Activated CD8-positive, alpha-beta memory T cell treated with anti-CD3 and anti-CD28 coated beads, Interleukin-2, amount 10 ng/mL, durations not matched to agents 7 days and 5 days (primary cell): ENCODE measurements at regions not wholly inside any gene's neighbourhood (a gene's known extent, or its start where the extent isn't known, plus 50 kb on each side); places are given as distances from the start of the nearest gene placed in this dataset.

Experiments
- ATAC-seq: fragments of 150-1000 bp; cut with Tn5 transposase; one replicate; pipeline ENCODE4 v1.10.0; 2021; ENCODE audit warnings: moderate library complexity
- CTCF ChIA-PET: fragments of 350-600 bp; sonication (Branson Sonifier 250); formaldehyde crosslinking; loops from one replicate; lab custom pipeline; 2021; ENCODE audit warnings: antibody characterized with exemption; lab: Charles Lee
- DNase-seq: peaks from one replicate; pipeline ENCODE4 v3.0.0-alpha.2; 2020
- H3K27ac Mint-ChIP-seq: one replicate; pipeline ENCODE4 v1.8.0; 2021; ENCODE audit warnings: mild to moderate bottlenecking, mixed read lengths
- H3K27me3 Mint-ChIP-seq: one replicate; pipeline ENCODE4 v1.8.0; 2021; ENCODE audit warnings: mixed read lengths
- H3K36me3 Mint-ChIP-seq: one replicate; pipeline ENCODE4 v1.8.0; 2021; ENCODE audit warnings: mild to moderate bottlenecking, mixed read lengths
- H3K4me1 Mint-ChIP-seq: one replicate; pipeline ENCODE4 v1.8.0; 2021; ENCODE audit warnings: mixed read lengths
- H3K4me3 Mint-ChIP-seq: one replicate; pipeline ENCODE4 v1.8.0; 2021; ENCODE audit warnings: mild to moderate bottlenecking, moderate library complexity, mixed read lengths
- H3K9me3 Mint-ChIP-seq: one replicate; pipeline ENCODE4 v1.8.0; 2022; ENCODE audit warnings: low read depth, mixed read lengths

DNA sequence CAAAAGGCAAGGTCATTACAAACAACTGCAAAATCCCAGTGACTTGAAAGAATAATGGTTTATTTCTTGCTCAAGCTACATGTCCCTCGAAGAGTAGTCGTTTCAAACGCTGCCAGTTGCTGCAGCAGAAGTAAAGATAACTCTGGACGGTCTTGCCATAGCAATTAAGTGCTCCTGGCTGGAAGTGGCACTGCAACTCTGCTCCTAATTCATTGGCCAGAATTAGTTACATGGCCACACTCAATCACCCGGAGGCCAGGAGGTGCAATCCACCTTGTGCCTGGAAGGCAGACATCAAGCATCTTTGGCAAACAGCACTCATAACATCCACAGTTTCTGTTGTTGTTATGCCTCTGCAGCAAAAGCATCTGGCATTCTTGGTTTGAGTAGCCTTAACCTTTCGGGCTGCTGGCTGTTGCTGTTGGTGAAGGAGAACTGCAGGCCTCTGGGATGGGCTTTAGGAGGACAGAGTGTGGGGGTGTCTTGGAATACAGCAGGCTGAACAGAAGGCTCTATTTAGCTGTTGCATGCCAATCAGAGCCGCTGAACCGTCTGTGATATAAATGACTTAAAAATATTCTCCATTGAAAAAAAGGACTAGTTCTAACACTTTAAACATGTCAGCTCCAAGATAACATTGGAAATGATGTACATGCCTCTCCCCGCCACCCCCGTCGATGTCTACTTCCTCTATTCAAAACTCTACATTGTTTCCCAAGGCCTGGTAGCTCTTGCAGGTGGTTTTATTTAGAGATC is 123.5 kb upstream of the DYRK2 start:
- Mint-ChIP-seq H3K36me3 (no peaks in the 10 kb centered on the region), H3K27me3 (no peaks in the 10 kb centered on the region), H3K4me1 (no peaks in the 10 kb centered on the region), H3K27ac (no peak overlapping the region), H3K9me3 (no peaks in the 10 kb centered on the region), H3K4me3 (no peak overlapping the region)
- no peak for ATAC-seq
- no peak for DNase-seq
- CTCF ChIA-PET = interaction anchor here (1.4 kb wide), 1 partner anchor 11 kb away, joined by 3 read pairs; no protein-coding TSS in a partner anchor

DNA sequence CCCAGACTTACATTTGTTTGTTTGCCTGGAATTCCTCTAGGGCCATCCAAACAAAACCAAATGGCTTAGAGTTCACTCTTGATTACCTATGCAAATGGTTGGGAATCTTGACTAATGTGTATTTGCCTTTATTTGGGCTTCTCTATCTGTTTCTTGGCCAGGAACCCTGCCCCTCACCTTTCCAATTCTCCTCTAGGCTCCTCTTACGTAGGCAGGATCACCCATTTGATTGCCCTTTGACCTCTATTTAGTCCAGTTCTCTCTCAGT is 123.0 kb upstream of the DYRK2 start:
- no peaks in the 10 kb centered on the region for H3K4me1 Mint-ChIP-seq

DNA sequence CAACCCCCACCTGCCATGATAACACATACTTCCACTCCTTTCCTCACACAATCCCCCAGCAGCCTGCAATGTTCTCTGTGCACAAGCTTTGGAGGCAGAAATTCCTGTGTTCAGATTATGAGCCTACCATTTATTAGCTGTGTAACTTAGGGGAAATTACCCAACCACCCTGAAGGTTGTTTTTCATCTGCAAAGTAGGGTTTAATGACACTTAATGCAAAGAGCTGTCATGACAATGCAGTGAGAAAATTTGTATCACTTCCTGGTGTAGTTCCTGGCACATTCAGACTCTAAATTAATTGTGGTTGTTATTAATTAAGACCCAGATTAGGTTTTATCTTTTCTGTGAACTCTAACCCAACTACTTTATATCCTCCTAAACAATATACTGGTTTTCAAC is 122.4 kb upstream of the DYRK2 start:
- ATAC-seq (no peak), DNase-seq (no peak)
- Mint-ChIP-seq H3K4me3 (no peak overlapping the region), H3K27me3 (no peaks in the 10 kb centered on the region), H3K27ac (no peak overlapping the region), H3K36me3 (no peaks in the 10 kb centered on the region), H3K9me3 (no peaks in the 10 kb centered on the region), H3K4me1 (no peaks in the 10 kb centered on the region)
- CTCF ChIA-PET = no interaction called here

More for the DNA sequence above, 123.0 kb upstream of the DYRK2 start:
- CTCF ChIA-PET = interaction anchor here (1.4 kb wide), 1 partner anchor 11 kb away, joined by 3 read pairs; no protein-coding TSS in a partner anchor
- DNase-seq (no peak), ATAC-seq (no peak)
- Mint-ChIP-seq H3K36me3 (no peaks in the 10 kb centered on the region), H3K9me3 (no peaks in the 10 kb centered on the region), H3K4me3 (no peak overlapping the region), H3K27me3 (no peaks in the 10 kb centered on the region), H3K27ac (no peak overlapping the region)

DNA sequence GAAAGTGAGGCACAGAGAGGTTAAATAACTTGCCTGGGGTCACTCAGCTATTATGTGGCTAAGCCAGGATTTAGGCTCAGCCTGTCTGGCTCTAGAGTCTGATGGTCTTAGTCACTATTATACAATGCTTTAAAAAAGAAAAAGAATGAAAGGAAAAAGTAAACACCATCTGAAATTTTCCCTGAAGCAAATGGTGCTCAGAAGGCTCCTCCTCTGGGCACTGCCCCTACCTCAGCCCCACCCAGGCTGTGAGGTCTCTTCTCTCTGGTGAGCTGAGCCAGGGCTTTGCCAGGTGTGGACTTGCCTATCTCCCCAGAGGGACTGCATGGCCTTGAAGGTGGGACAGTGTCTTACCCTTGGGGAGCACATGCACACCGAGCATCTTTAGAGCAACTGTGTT is 117.5 kb upstream of the DYRK2 start:
- no peaks in the 10 kb centered on the region for H3K27me3 Mint-ChIP-seq
- CTCF ChIA-PET = no interaction called here

DNA sequence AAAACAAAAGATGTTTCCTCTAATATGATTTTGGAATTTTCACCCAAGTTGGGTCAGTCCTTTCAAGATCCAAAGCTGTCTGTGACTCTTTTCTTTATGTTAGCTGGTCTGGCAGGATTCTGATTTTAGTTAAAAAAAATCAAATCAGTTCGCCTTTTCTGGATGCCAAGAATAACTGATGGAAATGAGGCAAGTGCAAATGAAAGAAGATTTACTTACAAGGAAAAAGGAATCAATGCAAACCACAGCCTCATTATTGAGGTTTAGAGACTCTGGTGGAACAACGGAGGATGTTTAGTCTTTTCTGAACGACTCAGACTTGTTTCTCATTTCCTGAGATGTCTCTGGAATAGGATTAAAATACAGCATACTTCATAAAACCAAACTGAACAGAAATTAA is 117.0 kb upstream of the DYRK2 start:
- H3K4me3 Mint-ChIP-seq = no peak overlapping the region
- H3K36me3 Mint-ChIP-seq = no peaks in the 10 kb centered on the region
- ATAC-seq (no peak), DNase-seq (no peak)
- H3K9me3 Mint-ChIP-seq = no peaks in the 10 kb centered on the region
- H3K4me1 Mint-ChIP-seq = no peaks in the 10 kb centered on the region
- H3K27me3 Mint-ChIP-seq = no peaks in the 10 kb centered on the region
- CTCF ChIA-PET = no interaction called here
- no peak overlapping the region for H3K27ac Mint-ChIP-seq

More for the DNA sequence above, 117.5 kb upstream of the DYRK2 start:
- no peak for ATAC-seq
- H3K9me3 Mint-ChIP-seq = no peaks in the 10 kb centered on the region
- H3K27ac Mint-ChIP-seq = no peak overlapping the region
- H3K4me1 Mint-ChIP-seq = no peaks in the 10 kb centered on the region
- no peaks in the 10 kb centered on the region for H3K36me3 Mint-ChIP-seq
- no peak overlapping the region for H3K4me3 Mint-ChIP-seq
- DNase-seq = no peak

DNA sequence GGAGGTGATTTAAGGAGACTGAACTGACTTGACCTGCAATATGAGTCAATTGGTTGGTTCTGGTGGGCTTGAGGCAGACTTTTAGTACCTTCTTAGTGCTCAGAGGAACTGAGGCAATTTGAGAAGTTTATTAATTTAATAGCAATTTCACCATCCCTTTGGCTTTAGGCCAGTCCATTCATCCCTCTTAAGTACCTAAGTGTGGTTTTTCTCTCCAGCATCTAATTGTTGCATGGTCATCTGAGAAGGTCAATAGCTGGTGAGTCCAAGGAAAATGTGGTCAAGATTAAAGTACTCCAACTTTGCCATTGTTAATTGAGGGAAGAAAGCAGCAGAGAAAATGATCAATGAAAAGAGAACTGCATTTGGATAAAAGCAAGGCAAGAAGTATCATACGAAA is 115.4 kb upstream of the DYRK2 start:
- H3K36me3 Mint-ChIP-seq = no peaks in the 10 kb centered on the region
- ATAC-seq (no peak), DNase-seq (no peak)
- no peaks in the 10 kb centered on the region for H3K9me3 Mint-ChIP-seq
- no peaks in the 10 kb centered on the region for H3K27me3 Mint-ChIP-seq
- CTCF ChIA-PET = no interaction called here
- H3K27ac Mint-ChIP-seq = no peak overlapping the region
- no peaks in the 10 kb centered on the region for H3K4me1 Mint-ChIP-seq
- no peak overlapping the region for H3K4me3 Mint-ChIP-seq

DNA sequence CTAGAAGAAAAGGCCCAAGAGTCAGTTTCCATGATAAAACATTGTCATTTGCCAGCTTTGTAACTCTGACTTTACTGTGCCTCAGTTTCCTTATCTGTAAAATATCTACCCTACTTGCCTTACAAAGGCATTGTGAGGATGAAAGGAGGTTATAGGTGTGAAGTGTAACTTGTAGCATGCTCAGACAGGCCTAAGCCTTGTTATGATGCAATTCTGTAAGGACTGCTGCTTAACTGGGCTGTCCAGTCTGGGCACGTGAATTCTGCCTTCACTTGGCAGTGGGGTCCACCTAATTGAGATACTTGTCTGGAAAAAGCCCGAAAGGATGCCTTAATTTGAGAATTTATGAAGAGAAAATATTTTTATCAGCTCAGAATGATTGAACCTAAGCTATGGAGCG is 114.5 kb upstream of the DYRK2 start:
- H3K36me3 Mint-ChIP-seq = no peaks in the 10 kb centered on the region
- no peaks in the 10 kb centered on the region for H3K9me3 Mint-ChIP-seq
- H3K4me1 Mint-ChIP-seq = no peaks in the 10 kb centered on the region
- H3K4me3 Mint-ChIP-seq = no peak overlapping the region
- DNase-seq = no peak
- H3K27ac Mint-ChIP-seq = no peak overlapping the region
- CTCF ChIA-PET = no interaction called here
- no peak for ATAC-seq
- no peaks in the 10 kb centered on the region for H3K27me3 Mint-ChIP-seq

DNA sequence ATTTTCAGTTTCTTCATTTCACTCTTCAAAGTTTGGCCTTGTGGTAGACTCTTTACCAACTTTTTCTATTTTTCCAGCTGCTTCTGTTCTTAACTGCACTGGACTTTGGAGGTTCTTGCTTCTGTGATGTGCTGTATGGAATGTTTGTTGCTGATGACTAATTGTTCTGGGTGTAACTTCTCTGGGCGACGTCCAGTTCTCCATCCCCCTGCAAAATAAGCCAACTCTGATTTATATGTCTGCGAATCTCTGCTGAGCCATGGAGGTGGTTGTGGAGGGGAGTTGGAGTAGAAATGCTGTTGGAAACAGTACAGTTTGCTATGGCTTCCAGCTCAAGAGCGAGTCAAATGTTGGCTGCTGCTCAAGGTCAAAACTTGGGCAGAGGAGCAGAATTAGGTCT is 113.9 kb upstream of the DYRK2 start:
- ATAC-seq (no peak), DNase-seq (no peak)
- no peaks in the 10 kb centered on the region for H3K4me1 Mint-ChIP-seq
- H3K4me3 Mint-ChIP-seq = no peak overlapping the region
- no peaks in the 10 kb centered on the region for H3K27me3 Mint-ChIP-seq
- no peak overlapping the region for H3K27ac Mint-ChIP-seq
- CTCF ChIA-PET = no interaction called here
- no peaks in the 10 kb centered on the region for H3K9me3 Mint-ChIP-seq
- no peaks in the 10 kb centered on the region for H3K36me3 Mint-ChIP-seq

DNA sequence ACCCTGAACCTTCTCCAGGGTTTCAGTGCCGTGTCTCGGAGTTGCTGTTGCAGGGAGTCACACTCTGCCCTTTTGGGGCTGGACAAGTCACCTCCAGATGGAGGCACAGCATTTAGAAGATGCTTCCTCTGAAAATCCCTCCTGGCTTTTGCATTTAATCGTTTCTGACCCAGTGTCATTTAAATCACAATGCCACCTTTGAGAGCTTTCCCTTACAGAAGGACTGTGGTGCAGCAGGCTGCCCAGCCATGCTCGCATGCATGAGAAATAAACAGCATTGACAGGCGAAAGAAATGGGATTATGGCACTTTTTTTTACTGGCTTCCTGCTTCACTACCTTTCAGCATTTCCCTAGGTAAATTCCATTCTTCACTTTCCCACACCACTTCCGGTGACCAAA is 113.4 kb upstream of the DYRK2 start:
- no peaks in the 10 kb centered on the region for H3K36me3 Mint-ChIP-seq
- no peak for ATAC-seq
- no peaks in the 10 kb centered on the region for H3K9me3 Mint-ChIP-seq
- no peaks in the 10 kb centered on the region for H3K4me1 Mint-ChIP-seq
- no peak overlapping the region for H3K4me3 Mint-ChIP-seq
- H3K27ac Mint-ChIP-seq = no peak overlapping the region
- CTCF ChIA-PET = no interaction called here
- no peaks in the 10 kb centered on the region for H3K27me3 Mint-ChIP-seq
- DNase-seq = no peak

DNA sequence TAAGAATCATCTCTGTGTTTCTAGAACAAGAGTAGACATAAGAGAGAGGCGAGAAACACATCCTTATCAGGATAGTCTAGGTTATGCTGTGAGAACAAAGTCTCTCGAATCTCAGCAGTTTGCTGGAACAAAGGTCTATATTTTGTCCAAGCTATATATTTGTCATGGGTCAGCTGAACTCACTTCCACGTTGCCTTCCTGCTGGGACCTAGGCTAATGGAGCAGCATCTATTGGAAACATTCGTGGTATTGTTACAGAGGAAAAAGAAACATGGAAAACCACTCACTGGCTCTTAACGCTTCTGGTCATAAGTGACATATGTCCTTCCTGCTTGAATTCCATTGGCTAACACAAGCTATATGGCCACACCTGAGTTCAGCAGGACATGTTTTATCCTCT is 112.6 kb upstream of the DYRK2 start:
- DNase-seq (no peak), ATAC-seq (no peak)
- no peaks in the 10 kb centered on the region for H3K4me1 Mint-ChIP-seq
- CTCF ChIA-PET = interaction anchor here (0.7 kb wide), 1 partner anchor 101 kb away, joined by 3 read pairs; no protein-coding TSS in a partner anchor
- H3K27me3 Mint-ChIP-seq = no peaks in the 10 kb centered on the region
- H3K36me3 Mint-ChIP-seq = no peaks in the 10 kb centered on the region
- H3K27ac Mint-ChIP-seq = no peak overlapping the region
- H3K4me3 Mint-ChIP-seq = no peak overlapping the region
- H3K9me3 Mint-ChIP-seq = no peaks in the 10 kb centered on the region

DNA sequence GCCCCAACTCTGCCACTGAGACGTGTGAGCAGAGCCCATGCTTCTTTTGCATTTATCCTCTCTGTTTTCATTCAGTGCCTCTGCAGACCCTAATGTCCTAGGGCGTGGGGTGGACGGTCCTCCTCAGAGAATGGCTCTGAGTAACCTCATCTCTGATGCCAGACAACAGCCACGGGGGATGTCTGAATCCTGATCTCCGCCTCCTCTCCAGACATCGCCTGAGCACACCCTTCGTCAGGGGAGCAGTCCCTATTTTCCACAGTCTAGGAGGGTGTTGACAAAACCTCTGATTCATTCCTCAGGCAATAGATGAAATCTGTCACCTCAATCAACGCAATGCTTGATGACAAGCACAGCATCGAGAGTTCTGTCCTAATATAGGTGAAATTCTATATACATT is 109.2 kb upstream of the DYRK2 start:
- H3K4me1 Mint-ChIP-seq = peaks cover 6% of the 10 kb centered on the region
- ATAC-seq (no peak), DNase-seq (no peak)
- CTCF ChIA-PET = no interaction called here
- H3K27me3 Mint-ChIP-seq = no peaks in the 10 kb centered on the region
- H3K27ac Mint-ChIP-seq = no peak overlapping the region
- no peaks in the 10 kb centered on the region for H3K9me3 Mint-ChIP-seq
- H3K36me3 Mint-ChIP-seq = no peaks in the 10 kb centered on the region
- no peak overlapping the region for H3K4me3 Mint-ChIP-seq

DNA sequence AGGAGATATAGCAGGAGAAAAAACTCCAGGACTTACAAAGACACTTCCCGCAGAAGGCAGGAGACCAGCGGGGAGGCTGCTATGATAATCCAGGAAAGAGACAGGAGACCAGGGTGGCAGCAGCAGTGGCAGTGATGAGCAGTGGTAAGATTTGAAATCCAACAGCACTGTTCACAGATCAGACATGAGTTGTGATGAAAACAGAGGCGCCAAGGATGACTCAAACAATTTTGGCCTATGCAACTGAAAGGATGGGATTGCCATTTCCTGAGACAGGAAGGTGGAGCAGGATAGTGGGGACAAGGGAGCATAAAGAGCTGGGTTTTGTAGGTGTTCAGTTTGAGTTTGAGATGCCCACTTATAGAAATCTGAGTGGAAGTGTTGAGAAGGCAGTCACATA is 108.6 kb upstream of the DYRK2 start:
- H3K36me3 Mint-ChIP-seq = no peaks in the 10 kb centered on the region
- H3K27ac Mint-ChIP-seq = no peak overlapping the region
- H3K4me3 Mint-ChIP-seq = no peak overlapping the region
- H3K9me3 Mint-ChIP-seq = no peaks in the 10 kb centered on the region
- no peak for ATAC-seq
- no peaks in the 10 kb centered on the region for H3K27me3 Mint-ChIP-seq
- CTCF ChIA-PET = no interaction called here
- peaks cover 6% of the 10 kb centered on the region for H3K4me1 Mint-ChIP-seq
- no peak for DNase-seq

DNA sequence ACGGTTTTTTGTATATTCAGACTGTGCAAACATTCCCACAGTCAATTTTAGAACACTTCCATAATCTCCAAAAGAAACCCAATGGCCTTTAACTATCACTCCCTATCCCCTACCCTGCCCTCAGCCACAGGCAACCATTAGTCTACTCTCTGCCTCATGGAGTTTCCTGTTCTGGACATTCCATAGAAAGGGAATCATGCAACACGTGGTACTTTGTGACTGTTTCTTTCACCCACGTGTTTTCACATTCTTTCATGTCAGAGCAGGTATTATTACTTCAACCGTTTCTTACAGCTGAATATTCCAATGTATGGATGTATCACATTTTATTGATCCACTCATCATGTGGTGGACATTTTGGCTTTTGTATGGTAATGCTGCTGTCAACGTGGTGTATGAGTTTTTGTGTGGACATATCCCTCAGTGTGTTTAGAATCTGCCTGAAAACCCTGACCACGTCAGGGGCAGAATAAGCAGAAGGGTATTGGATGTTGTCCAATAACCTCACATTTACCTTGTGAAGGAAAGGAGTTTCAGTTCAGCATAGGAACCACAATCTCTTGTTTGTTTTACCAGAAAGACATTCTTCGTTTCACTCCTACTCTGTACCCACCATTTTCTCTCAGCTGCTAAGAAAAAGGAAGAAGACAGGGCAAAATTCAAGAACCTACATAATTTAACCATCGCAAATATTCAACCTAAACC is 107.5 kb upstream of the DYRK2 start:
- DNase-seq (no peak), ATAC-seq (no peak)
- Mint-ChIP-seq H3K27ac (no peak overlapping the region), H3K27me3 (no peaks in the 10 kb centered on the region), H3K9me3 (no peaks in the 10 kb centered on the region), H3K4me1 (peaks cover 6% of the 10 kb centered on the region), H3K4me3 (no peak overlapping the region), H3K36me3 (no peaks in the 10 kb centered on the region)
- CTCF ChIA-PET = no interaction called here

DNA sequence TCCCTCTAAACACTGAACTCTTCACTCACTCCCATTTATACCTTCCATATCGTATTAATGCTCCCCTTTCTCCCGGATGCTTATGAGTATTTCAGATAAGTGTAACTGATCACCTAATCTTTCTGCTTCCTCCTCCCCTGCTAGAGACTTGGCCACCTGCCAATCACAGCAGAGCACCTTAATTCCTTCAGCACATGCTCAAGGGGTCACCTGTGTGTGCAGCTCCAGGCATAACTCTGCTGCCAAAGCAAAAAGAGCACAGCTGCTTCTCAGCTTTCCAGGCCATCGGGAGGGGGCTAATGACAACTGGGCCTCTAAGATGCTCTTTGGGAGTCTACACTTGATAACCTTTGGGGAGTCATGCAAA is 106.9 kb upstream of the DYRK2 start:
- H3K27ac Mint-ChIP-seq = no peak overlapping the region

More for the DNA sequence above, 106.9 kb upstream of the DYRK2 start:
- CTCF ChIA-PET = no interaction called here
- Mint-ChIP-seq H3K4me3 (no peak overlapping the region), H3K9me3 (no peaks in the 10 kb centered on the region), H3K36me3 (no peaks in the 10 kb centered on the region), H3K27me3 (no peaks in the 10 kb centered on the region), H3K4me1 (peaks cover 6% of the 10 kb centered on the region)
- ATAC-seq (no peak), DNase-seq (no peak)
